ENCODE measurements at regions not wholly inside any gene's neighbourhood (a gene's known extent, or its start where the extent isn't known, plus 50 kb on each side); places are given as distances from the start of the nearest gene placed in this dataset.

- no peak for TF ChIP-seq CTCF (IDR thresholded peaks at IDR 0.05)
- TF ChIP-seq POLR2AphosphoS5 (IDR thresholded peaks at IDR 0.05) = no peak
- no peak for TF ChIP-seq POLR2A (IDR thresholded peaks at IDR 0.05)
These were observed 371.3 kb upstream of the INTU start for GRCh38 chr4:127261476-127261875.
